ENCODE measurements at regions not wholly inside any gene's neighbourhood (a gene's known extent, or its start where the extent isn't known, plus 50 kb on each side); places are given as distances from the start of the nearest gene placed in this dataset.

GRCh38 chr10:62900829-62901571, 84.8 kb upstream of the EGR2 start:
- no peaks in the 10 kb centered on the region for H3K4me1 ChIP-seq (ENCODE audit: control insufficient read depth, insufficient read depth, low read length)
- H3K27me3 ChIP-seq (ENCODE audit: control insufficient read depth, insufficient read depth, low read length): no peaks in the 10 kb centered on the region
- H3K36me3 ChIP-seq (ENCODE audit: control insufficient read depth, insufficient read depth, low read length): no peaks in the 10 kb centered on the region
- no peak overlapping the region for H3K9ac ChIP-seq (ENCODE audit: low read depth, low read length)
- H3K4me3 ChIP-seq (ENCODE audit: low read depth, low read length): no peak overlapping the region
- no peaks in the 10 kb centered on the region for H3K9me3 ChIP-seq (ENCODE audit: control insufficient read depth, insufficient read depth, low read length)

- H3K9ac ChIP-seq (ENCODE audit: low read depth, low read length): no peak overlapping the region
- H3K4me3 ChIP-seq (ENCODE audit: low read depth, low read length): no peak overlapping the region
- H3K36me3 ChIP-seq (ENCODE audit: control insufficient read depth, insufficient read depth, low read length): no peaks in the 10 kb centered on the region
- no peaks in the 10 kb centered on the region for H3K9me3 ChIP-seq (ENCODE audit: control insufficient read depth, insufficient read depth, low read length)
- no peaks in the 10 kb centered on the region for H3K27me3 ChIP-seq (ENCODE audit: control insufficient read depth, insufficient read depth, low read length)
- no peaks in the 10 kb centered on the region for H3K4me1 ChIP-seq (ENCODE audit: control insufficient read depth, insufficient read depth, low read length)
These were observed 83.1 kb upstream of the EGR2 start for GRCh38 chr10:62899311-62899710.

- Histone ChIP-seq H3K27me3 (ENCODE audit: control insufficient read depth, insufficient read depth, low read length) (no peaks in the 10 kb centered on the region), H3K9ac (ENCODE audit: low read depth, low read length) (no peak overlapping the region), H3K36me3 (ENCODE audit: control insufficient read depth, insufficient read depth, low read length) (no peaks in the 10 kb centered on the region), H3K9me3 (ENCODE audit: control insufficient read depth, insufficient read depth, low read length) (no peaks in the 10 kb centered on the region), H3K4me1 (ENCODE audit: control insufficient read depth, insufficient read depth, low read length) (no peaks in the 10 kb centered on the region), H3K4me3 (ENCODE audit: low read depth, low read length) (no peak overlapping the region)
These were observed 78.9 kb upstream of the EGR2 start for GRCh38 chr10:62895063-62895462.

GRCh38 chr10:62894156-62894555, 78.0 kb upstream of the EGR2 start:
- H3K9me3 ChIP-seq (ENCODE audit: control insufficient read depth, insufficient read depth, low read length): no peaks in the 10 kb centered on the region
- no peaks in the 10 kb centered on the region for H3K27me3 ChIP-seq (ENCODE audit: control insufficient read depth, insufficient read depth, low read length)
- no peak overlapping the region for H3K4me3 ChIP-seq (ENCODE audit: low read depth, low read length)

GRCh38 chr10:62893036-62893435, 76.9 kb upstream of the EGR2 start:
- no peaks in the 10 kb centered on the region for H3K27me3 ChIP-seq (ENCODE audit: control insufficient read depth, insufficient read depth, low read length)
- H3K4me3 ChIP-seq (ENCODE audit: low read depth, low read length): no peak overlapping the region
- no peaks in the 10 kb centered on the region for H3K9me3 ChIP-seq (ENCODE audit: control insufficient read depth, insufficient read depth, low read length)
- no peaks in the 10 kb centered on the region for H3K4me1 ChIP-seq (ENCODE audit: control insufficient read depth, insufficient read depth, low read length)
- H3K9ac ChIP-seq (ENCODE audit: low read depth, low read length): no peak overlapping the region
- no peaks in the 10 kb centered on the region for H3K36me3 ChIP-seq (ENCODE audit: control insufficient read depth, insufficient read depth, low read length)

More at GRCh38 chr10:62894156-62894555, 78.0 kb upstream of the EGR2 start:
- Histone ChIP-seq H3K4me1 (ENCODE audit: control insufficient read depth, insufficient read depth, low read length) (no peaks in the 10 kb centered on the region), H3K36me3 (ENCODE audit: control insufficient read depth, insufficient read depth, low read length) (no peaks in the 10 kb centered on the region), H3K9ac (ENCODE audit: low read depth, low read length) (no peak overlapping the region)

GRCh38 chr10:62890395-62890794, 74.2 kb upstream of the EGR2 start:
- Histone ChIP-seq H3K9ac (ENCODE audit: low read depth, low read length) (no peak overlapping the region), H3K4me3 (ENCODE audit: low read depth, low read length) (no peak overlapping the region), H3K4me1 (ENCODE audit: control insufficient read depth, insufficient read depth, low read length) (no peaks in the 10 kb centered on the region), H3K27me3 (ENCODE audit: control insufficient read depth, insufficient read depth, low read length) (no peaks in the 10 kb centered on the region), H3K36me3 (ENCODE audit: control insufficient read depth, insufficient read depth, low read length) (no peaks in the 10 kb centered on the region), H3K9me3 (ENCODE audit: control insufficient read depth, insufficient read depth, low read length) (no peaks in the 10 kb centered on the region)

GRCh38 chr10:62887642-62888041, 71.5 kb upstream of the EGR2 start:
- H3K36me3 ChIP-seq (ENCODE audit: control insufficient read depth, insufficient read depth, low read length): no peaks in the 10 kb centered on the region
- no peaks in the 10 kb centered on the region for H3K9me3 ChIP-seq (ENCODE audit: control insufficient read depth, insufficient read depth, low read length)
- no peak overlapping the region for H3K4me3 ChIP-seq (ENCODE audit: low read depth, low read length)
- no peaks in the 10 kb centered on the region for H3K27me3 ChIP-seq (ENCODE audit: control insufficient read depth, insufficient read depth, low read length)
- H3K4me1 ChIP-seq (ENCODE audit: control insufficient read depth, insufficient read depth, low read length): no peaks in the 10 kb centered on the region
- no peak overlapping the region for H3K9ac ChIP-seq (ENCODE audit: low read depth, low read length)

- no peaks in the 10 kb centered on the region for H3K27me3 ChIP-seq (ENCODE audit: control insufficient read depth, insufficient read depth, low read length)
- no peak overlapping the region for H3K9ac ChIP-seq (ENCODE audit: low read depth, low read length)
- H3K9me3 ChIP-seq (ENCODE audit: control insufficient read depth, insufficient read depth, low read length): no peaks in the 10 kb centered on the region
- no peaks in the 10 kb centered on the region for H3K36me3 ChIP-seq (ENCODE audit: control insufficient read depth, insufficient read depth, low read length)
- H3K4me1 ChIP-seq (ENCODE audit: control insufficient read depth, insufficient read depth, low read length): no peaks in the 10 kb centered on the region
- no peak overlapping the region for H3K4me3 ChIP-seq (ENCODE audit: low read depth, low read length)
These were observed 69.7 kb upstream of the EGR2 start for GRCh38 chr10:62885684-62886461.

- H3K4me3 ChIP-seq (ENCODE audit: low read depth, low read length): no peak overlapping the region
- H3K27me3 ChIP-seq (ENCODE audit: control insufficient read depth, insufficient read depth, low read length): no peaks in the 10 kb centered on the region
- H3K4me1 ChIP-seq (ENCODE audit: control insufficient read depth, insufficient read depth, low read length): peaks cover 7% of the 10 kb centered on the region
- no peaks in the 10 kb centered on the region for H3K9me3 ChIP-seq (ENCODE audit: control insufficient read depth, insufficient read depth, low read length)
- H3K36me3 ChIP-seq (ENCODE audit: control insufficient read depth, insufficient read depth, low read length): no peaks in the 10 kb centered on the region
- H3K9ac ChIP-seq (ENCODE audit: low read depth, low read length): no peak overlapping the region
These were observed 64.0 kb upstream of the EGR2 start for GRCh38 chr10:62880162-62880561.

- H3K36me3 ChIP-seq (ENCODE audit: control insufficient read depth, insufficient read depth, low read length): no peaks in the 10 kb centered on the region
- H3K9ac ChIP-seq (ENCODE audit: low read depth, low read length): no peak overlapping the region
- H3K27me3 ChIP-seq (ENCODE audit: control insufficient read depth, insufficient read depth, low read length): no peaks in the 10 kb centered on the region
- no peaks in the 10 kb centered on the region for H3K9me3 ChIP-seq (ENCODE audit: control insufficient read depth, insufficient read depth, low read length)
- peaks cover 9% of the 10 kb centered on the region for H3K4me1 ChIP-seq (ENCODE audit: control insufficient read depth, insufficient read depth, low read length)
- no peak overlapping the region for H3K4me3 ChIP-seq (ENCODE audit: low read depth, low read length)
These were observed 57.7 kb upstream of the EGR2 start for GRCh38 chr10:62873866-62874265.

GRCh38 chr10:62870866-62871265, 54.7 kb upstream of the EGR2 start:
- H3K36me3 ChIP-seq (ENCODE audit: control insufficient read depth, insufficient read depth, low read length): no peaks in the 10 kb centered on the region
- H3K9me3 ChIP-seq (ENCODE audit: control insufficient read depth, insufficient read depth, low read length): no peaks in the 10 kb centered on the region
- no peak overlapping the region for H3K9ac ChIP-seq (ENCODE audit: low read depth, low read length)
- peaks cover 2% of the 10 kb centered on the region for H3K4me1 ChIP-seq (ENCODE audit: control insufficient read depth, insufficient read depth, low read length)
- H3K27me3 ChIP-seq (ENCODE audit: control insufficient read depth, insufficient read depth, low read length): no peaks in the 10 kb centered on the region
- no peak overlapping the region for H3K4me3 ChIP-seq (ENCODE audit: low read depth, low read length)

GRCh38 chr10:62869958-62870357, 53.8 kb upstream of the EGR2 start:
- Histone ChIP-seq H3K27me3 (ENCODE audit: control insufficient read depth, insufficient read depth, low read length) (no peaks in the 10 kb centered on the region), H3K4me3 (ENCODE audit: low read depth, low read length) (no peak overlapping the region), H3K9me3 (ENCODE audit: control insufficient read depth, insufficient read depth, low read length) (no peaks in the 10 kb centered on the region), H3K9ac (ENCODE audit: low read depth, low read length) (no peak overlapping the region), H3K36me3 (ENCODE audit: control insufficient read depth, insufficient read depth, low read length) (no peaks in the 10 kb centered on the region), H3K4me1 (ENCODE audit: control insufficient read depth, insufficient read depth, low read length) (peaks cover 2% of the 10 kb centered on the region)
